Immature natural killer cell (primary cell): ENCODE measurements at regions not wholly inside any gene's neighbourhood (a gene's known extent, or its start where the extent isn't known, plus 50 kb on each side); places are given as distances from the start of the nearest gene placed in this dataset.
"Not testable (repeated sequence)": the region's sequence is repeated elsewhere in the genome, so short reads cannot be mapped to it uniquely, and the experiment has no call there.

Source experiments
- DNase-seq, 3 donors: peaks; one replicate each; pipeline ENCODE4 v3.0.0; 2022; ENCODE audit warnings: mixed read lengths in 1 of 3
- H3K27ac Mint-ChIP-seq, 6 donors: one replicate each; pipeline ENCODE4 v1.8.0; 2020; ENCODE audit warnings: mixed read lengths in 6 of 6, mild to moderate bottlenecking in 5 of 6, inconsistent platforms in 4 of 6, moderate library complexity in 3 of 6
- H3K27me3 Mint-ChIP-seq, 3 donors: one replicate each; pipeline ENCODE4 v1.8.0; 2020 to 2021; ENCODE audit warnings: low read depth in 3 of 3, mild to moderate bottlenecking in 3 of 3, mixed read lengths in 3 of 3, moderate library complexity in 3 of 3, inconsistent platforms in 1 of 3
- H3K36me3 Mint-ChIP-seq, 3 donors: one replicate each; pipeline ENCODE4 v1.8.0; 2020; ENCODE audit warnings: mixed read lengths in 3 of 3, inconsistent platforms in 2 of 3, mild to moderate bottlenecking in 2 of 3
- H3K4me1 Mint-ChIP-seq, 2 donors: one replicate each; pipeline ENCODE4 v1.8.0; 2020; ENCODE audit warnings: inconsistent platforms in 2 of 2, mild to moderate bottlenecking in 2 of 2, mixed read lengths in 2 of 2, moderate library complexity in 1 of 2
- H3K4me3 Mint-ChIP-seq, 5 donors: one replicate each; pipeline ENCODE4 v1.8.0; 2020; ENCODE audit warnings: mild to moderate bottlenecking in 5 of 5, mixed read lengths in 5 of 5, inconsistent platforms in 3 of 5, moderate library complexity in 3 of 5
- H3K9me3 Mint-ChIP-seq, 6 donors: one replicate each; pipeline ENCODE4 v1.8.0; 2020; ENCODE audit warnings: mild to moderate bottlenecking in 6 of 6, mixed read lengths in 6 of 6, inconsistent platforms in 4 of 6, moderate library complexity in 3 of 6

DNA sequence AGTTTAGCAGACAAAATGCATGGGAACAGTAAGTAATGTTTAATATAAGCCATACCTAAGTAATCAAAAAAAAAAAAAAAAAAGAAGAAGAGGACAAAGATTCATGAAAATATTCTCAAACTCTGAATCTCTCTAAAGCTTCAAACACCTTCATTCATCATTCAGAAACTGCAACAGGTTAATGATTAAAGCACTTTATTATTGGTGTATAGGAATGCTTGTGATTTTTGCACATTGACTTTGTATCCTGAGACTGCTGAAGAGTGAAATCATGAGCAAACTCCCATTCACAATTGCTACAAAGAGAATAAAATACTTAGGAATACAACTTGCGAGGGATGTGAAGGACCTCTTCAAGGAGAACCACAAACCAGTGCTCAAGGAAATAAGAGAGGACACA is 278.4 kb upstream of the DCN start:
- no peak for DNase-seq

DNA sequence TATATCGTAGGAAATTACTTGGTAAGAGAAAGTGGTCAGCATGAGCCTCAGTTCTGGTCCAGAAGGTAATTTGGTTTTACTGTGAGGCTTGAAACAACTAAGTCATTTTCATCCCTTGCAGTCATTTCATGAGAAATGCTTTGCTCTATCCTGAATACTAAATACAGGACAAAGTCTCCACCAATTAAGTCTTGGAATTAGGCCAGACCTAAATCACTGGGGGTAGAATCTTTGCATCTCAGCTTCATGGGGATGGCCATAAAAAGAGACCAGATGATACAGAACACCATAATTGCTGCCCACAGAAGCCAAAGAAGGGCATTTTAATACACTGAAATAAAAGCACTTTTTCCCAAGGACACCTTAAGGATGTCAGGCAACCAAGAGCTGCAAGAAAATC is 277.9 kb upstream of the DCN start:
- no peaks in the 10 kb centered on the region for H3K36me3 Mint-ChIP-seq
- no peak for DNase-seq

More for the DNA sequence above, 278.4 kb upstream of the DCN start:
- peaks cover 0 to 4% (median 0%) of the 10 kb centered on the region in 6 donors for H3K9me3 Mint-ChIP-seq
- no peaks in the 10 kb centered on the region for H3K36me3 Mint-ChIP-seq
- H3K27ac Mint-ChIP-seq: no peak overlapping the region
- H3K27me3 Mint-ChIP-seq: peaks cover 0 to 18% (median 3%) of the 10 kb centered on the region in 3 donors
- no peak overlapping the region for H3K4me3 Mint-ChIP-seq
- H3K4me1 Mint-ChIP-seq: no peaks in the 10 kb centered on the region

DNA sequence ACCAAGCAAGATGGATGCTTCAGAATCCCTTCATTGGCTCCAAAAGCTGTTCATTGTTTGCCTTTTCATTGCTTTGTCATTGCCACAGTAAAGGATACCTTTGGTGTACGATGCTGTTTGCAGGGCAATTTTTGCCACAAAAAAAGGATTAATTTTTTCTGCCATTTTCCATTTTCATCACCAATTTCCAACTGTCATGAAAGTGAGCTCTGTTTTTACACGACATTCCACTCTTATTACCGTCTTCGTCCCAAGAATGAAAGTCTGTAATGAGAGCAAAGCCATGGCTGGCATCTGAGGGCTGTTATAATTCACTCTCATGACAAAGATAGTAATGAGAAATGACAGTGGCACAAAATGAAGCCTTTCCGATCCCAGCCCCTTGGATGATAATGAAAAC is 272.7 kb upstream of the DCN start:
- Mint-ChIP-seq H3K9me3 (peaks cover 0 to 12% (median 2%) of the 10 kb centered on the region in 6 donors), H3K4me3 (no peak overlapping the region), H3K36me3 (no peaks in the 10 kb centered on the region)

More for the DNA sequence above, 277.9 kb upstream of the DCN start:
- H3K9me3 Mint-ChIP-seq: peaks cover 0 to 4% (median 0%) of the 10 kb centered on the region in 6 donors
- H3K27ac Mint-ChIP-seq: no peak overlapping the region
- no peak overlapping the region for H3K4me3 Mint-ChIP-seq
- peaks cover 0 to 18% (median 3%) of the 10 kb centered on the region in 3 donors for H3K27me3 Mint-ChIP-seq
- H3K4me1 Mint-ChIP-seq: no peaks in the 10 kb centered on the region

DNA sequence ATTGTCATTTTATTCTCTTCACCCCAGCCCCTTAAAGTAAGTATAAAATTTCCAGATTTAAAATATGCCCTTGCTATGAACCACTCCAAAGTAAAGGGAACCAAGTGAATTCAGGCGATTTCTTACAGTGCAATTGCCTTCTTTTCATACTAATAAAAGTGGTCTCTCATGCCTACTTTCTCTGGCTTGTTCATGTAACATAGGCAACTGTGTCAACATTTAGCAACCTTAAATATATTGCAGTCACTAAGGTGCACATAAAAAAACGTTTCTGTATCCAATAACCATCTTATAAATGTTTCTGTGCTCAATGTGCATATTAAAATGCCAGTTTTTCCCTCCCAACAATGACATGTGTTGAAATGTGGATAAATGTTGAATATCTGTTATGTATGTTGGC is 271.6 kb upstream of the DCN start:
- H3K4me1 Mint-ChIP-seq: no peaks in the 10 kb centered on the region
- H3K36me3 Mint-ChIP-seq: no peaks in the 10 kb centered on the region
- no peak overlapping the region for H3K27ac Mint-ChIP-seq
- H3K4me3 Mint-ChIP-seq: no peak overlapping the region
- no peak for DNase-seq
- peaks cover 1 to 21% (median 3%) of the 10 kb centered on the region in 3 donors for H3K27me3 Mint-ChIP-seq
- H3K9me3 Mint-ChIP-seq: peaks cover 0 to 12% (median 2%) of the 10 kb centered on the region in 6 donors

More for the DNA sequence above, 272.7 kb upstream of the DCN start:
- Mint-ChIP-seq H3K27me3 (peaks cover 1 to 21% (median 3%) of the 10 kb centered on the region in 3 donors), H3K27ac (no peak overlapping the region), H3K4me1 (no peaks in the 10 kb centered on the region)
- DNase-seq: no peak

DNA sequence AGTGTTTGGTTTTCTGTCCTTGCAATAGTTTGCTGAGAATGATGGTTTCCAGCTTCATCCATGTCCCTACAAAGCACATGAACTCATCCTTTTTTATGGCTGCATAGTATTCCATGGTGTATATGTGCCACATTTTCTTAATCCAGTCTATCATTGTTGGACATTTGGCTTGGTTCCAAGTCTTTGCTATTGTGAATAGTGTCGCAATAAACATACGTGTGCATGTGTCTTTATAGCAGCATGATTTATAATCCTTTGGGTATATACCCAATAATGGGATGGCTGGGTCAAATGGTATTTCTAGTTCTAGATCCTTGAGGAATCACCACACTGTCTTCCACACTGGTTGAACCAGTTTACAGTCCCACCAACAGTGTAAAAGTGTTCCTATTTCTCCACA is 269.8 kb upstream of the DCN start:
- H3K36me3 Mint-ChIP-seq, DNase-seq, H3K4me3 Mint-ChIP-seq, H3K27ac Mint-ChIP-seq, H3K4me1 Mint-ChIP-seq: not testable (repeated sequence)
- Mint-ChIP-seq H3K27me3 (peaks cover 0 to 13% (median 1%) of the 10 kb centered on the region in 3 donors), H3K9me3 (peaks cover 0 to 12% (median 2%) of the 10 kb centered on the region in 6 donors)

DNA sequence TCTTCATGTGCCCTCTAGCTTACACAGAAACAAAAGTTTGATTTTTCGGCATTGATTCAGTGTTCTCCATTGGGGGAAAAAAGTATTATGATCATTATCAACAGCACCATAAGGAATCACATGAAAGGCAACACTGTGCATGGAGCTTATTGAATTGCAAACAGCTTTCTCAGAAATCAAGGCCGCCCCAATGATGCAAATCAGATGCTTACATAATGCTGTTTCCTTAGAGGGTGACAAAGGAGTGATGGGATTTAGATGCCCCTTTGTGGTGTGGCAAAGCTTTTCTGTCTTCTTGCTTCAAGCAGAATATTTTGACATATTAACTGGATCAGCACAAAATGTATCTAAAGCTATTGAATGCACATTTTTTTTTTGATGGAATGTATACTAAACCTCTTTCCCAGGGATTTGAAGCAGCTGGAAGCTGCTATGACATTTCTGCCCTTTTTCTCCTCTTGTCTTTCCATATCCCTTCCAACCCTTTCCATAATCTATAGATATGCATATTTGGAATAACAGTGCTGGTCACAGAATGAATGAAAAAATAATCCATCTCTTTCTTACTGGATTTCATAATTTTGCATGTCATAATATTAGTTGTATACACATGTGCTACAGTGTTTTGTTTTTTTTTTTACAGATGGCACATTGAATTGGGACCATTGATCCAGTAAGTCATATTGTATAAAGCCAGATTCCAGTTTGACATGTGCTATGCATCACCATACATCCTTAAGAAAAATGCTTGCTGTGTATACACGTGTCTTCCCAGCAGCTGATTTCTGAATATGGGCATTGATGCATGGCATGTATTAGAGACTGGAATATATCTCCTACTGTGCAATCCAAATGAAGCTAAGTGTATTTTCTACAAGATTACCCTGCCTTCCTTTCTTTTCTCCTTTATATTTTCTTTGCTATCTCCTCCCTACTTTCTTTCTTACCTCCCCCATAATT is 259.7 kb upstream of the DCN start:
- Mint-ChIP-seq H3K36me3 (no peaks in the 10 kb centered on the region), H3K4me3 (no peak overlapping the region), H3K27me3 (peaks cover 2 to 4% (median 2%) of the 10 kb centered on the region in 3 donors), H3K9me3 (peaks cover 0 to 2% (median 0%) of the 10 kb centered on the region in 6 donors), H3K4me1 (no peaks in the 10 kb centered on the region), H3K27ac (no peak overlapping the region)
- DNase-seq: no peak

DNA sequence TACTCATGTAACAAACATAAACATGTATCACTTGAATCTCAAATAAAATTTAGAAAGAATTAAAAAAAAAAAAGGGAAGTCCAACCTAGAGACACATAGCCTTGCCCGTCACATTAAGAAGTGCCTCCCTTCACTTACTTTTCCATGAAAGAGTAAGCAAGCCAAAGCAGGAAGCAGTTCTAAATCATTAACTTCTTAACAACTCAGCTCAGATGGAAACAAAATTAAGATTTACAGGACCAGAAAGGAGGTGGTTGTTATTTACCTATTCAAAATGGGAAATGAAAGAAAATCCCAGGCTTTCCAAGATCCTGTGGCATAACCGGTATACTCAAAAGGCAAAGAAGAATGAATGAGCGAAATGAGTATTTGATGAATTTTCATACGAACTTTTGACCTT is 258.6 kb upstream of the DCN start:
- no peak overlapping the region for H3K27ac Mint-ChIP-seq
- H3K27me3 Mint-ChIP-seq: peaks cover 0 to 4% (median 2%) of the 10 kb centered on the region in 3 donors
- no peak overlapping the region for H3K4me3 Mint-ChIP-seq
- DNase-seq: no peak
- H3K9me3 Mint-ChIP-seq: no peaks in the 10 kb centered on the region
- H3K4me1 Mint-ChIP-seq: no peaks in the 10 kb centered on the region
- H3K36me3 Mint-ChIP-seq: no peaks in the 10 kb centered on the region

DNA sequence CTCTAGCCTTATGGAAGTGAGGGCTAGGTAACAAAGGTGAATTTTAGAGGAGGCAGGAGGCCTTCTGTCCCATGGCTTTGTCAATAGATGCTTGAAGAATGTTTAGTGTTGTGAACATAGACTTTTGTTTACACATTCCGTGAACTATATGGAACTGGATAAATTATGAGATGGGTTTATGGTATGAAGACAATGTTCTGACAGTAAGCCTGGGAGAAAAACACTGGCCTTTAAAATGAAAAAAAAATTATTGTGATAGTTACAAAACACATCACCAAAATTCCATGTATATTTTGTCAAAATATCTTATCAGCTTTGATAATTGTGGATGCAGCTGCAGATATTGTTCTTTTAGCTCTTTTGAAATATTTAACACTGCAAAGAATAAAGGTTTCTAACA is 251.5 kb upstream of the DCN start:
- H3K36me3 Mint-ChIP-seq: no peaks in the 10 kb centered on the region
- H3K27me3 Mint-ChIP-seq: peaks cover 0 to 4% (median 0%) of the 10 kb centered on the region in 3 donors
- H3K4me3 Mint-ChIP-seq: no peak overlapping the region
- no peaks in the 10 kb centered on the region for H3K9me3 Mint-ChIP-seq
- no peaks in the 10 kb centered on the region for H3K4me1 Mint-ChIP-seq
- DNase-seq: no peak
- H3K27ac Mint-ChIP-seq: no peak overlapping the region

DNA sequence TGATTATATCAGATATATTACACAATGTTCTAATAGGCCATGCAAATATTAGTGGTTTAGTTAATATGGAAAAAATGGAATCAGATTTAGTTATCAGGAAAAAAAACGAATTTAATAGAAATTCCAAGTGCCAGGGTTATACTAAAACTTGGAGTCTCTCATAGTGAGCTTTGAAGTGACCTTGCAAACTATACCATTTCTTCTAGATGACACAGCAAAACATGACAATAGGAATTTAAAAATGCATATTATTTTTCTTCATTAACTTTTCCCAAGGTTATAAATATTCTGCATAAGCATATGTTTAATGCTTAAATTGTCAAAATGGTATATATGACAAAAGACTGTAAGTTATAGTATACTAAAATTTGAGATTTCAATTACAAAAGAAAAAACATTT is 250.1 kb upstream of the DCN start:
- no peak overlapping the region for H3K27ac Mint-ChIP-seq
- H3K27me3 Mint-ChIP-seq: peaks cover 0 to 2% (median 0%) of the 10 kb centered on the region in 3 donors
- DNase-seq: no peak
- H3K4me1 Mint-ChIP-seq: no peaks in the 10 kb centered on the region
- no peaks in the 10 kb centered on the region for H3K36me3 Mint-ChIP-seq
- no peaks in the 10 kb centered on the region for H3K9me3 Mint-ChIP-seq
- H3K4me3 Mint-ChIP-seq: no peak overlapping the region

DNA sequence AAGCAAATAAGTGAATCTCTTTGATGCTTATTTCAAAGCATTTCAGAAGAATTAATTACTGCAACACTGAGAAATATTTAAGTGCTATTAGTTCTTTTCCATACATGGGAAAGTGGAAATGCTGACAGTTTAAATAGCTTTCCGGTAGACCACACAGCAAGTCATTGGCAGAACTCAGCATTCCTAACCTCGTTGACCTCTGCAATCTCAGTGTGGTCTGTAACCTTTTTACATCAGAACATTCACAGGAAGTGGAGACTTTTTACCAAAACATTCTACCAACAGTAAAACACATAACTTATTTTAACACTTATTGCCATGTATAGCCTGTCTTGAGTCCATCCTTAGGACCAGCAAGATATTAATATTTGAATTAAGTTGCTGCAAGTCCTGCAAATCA is 249.5 kb upstream of the DCN start:
- no peak for DNase-seq
- Mint-ChIP-seq H3K9me3 (no peaks in the 10 kb centered on the region), H3K4me3 (no peak overlapping the region), H3K36me3 (no peaks in the 10 kb centered on the region), H3K27me3 (peaks cover 0 to 2% (median 0%) of the 10 kb centered on the region in 3 donors), H3K4me1 (no peaks in the 10 kb centered on the region), H3K27ac (no peak overlapping the region)

DNA sequence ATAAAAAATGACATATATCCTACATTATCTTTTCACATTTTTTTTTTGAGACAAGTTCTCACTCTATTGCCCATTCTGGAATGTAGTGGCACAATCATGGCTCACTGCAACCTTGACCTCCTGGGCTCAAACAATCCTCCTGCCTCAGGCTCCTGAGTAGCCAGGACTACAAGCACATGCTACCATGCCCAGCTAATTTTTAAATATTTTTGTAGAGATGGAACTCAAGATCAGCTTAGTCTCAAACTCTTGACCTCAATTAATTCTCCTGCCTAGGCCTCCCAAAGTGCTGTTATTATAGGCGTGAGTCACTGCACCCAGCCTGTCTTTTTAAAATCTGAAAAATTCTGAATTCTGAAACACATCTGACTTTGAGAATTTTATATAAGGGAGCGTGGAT is 241.9 kb upstream of the DCN start:
- Mint-ChIP-seq H3K4me3 (no peak overlapping the region), H3K27ac (no peak overlapping the region)

DNA sequence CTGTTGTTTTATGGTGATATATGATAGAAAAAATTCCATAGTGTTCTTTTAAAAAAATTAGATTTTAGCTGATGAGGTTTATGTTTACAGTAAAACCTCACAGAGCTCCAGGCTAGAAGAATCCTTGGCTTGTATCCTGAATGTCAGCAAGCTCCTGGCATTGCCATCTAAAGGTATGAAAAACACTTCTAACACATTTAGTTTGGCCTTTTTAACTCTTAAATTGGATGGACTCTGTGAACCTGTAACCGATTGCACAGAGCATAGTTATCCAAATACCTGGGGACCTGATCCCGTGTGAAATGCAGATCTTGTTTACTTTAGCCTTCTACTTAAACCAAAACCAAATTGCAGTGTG is 241.1 kb upstream of the DCN start:
- peaks cover 0 to 8% (median 2%) of the 10 kb centered on the region in 3 donors for H3K27me3 Mint-ChIP-seq
- H3K27ac Mint-ChIP-seq: no peak overlapping the region
- no peaks in the 10 kb centered on the region for H3K36me3 Mint-ChIP-seq
- no peak overlapping the region for H3K4me3 Mint-ChIP-seq
- H3K9me3 Mint-ChIP-seq: no peaks in the 10 kb centered on the region
- no peak for DNase-seq
- H3K4me1 Mint-ChIP-seq: no peaks in the 10 kb centered on the region

More for the DNA sequence above, 241.9 kb upstream of the DCN start:
- DNase-seq: no peak
- H3K4me1 Mint-ChIP-seq: no peaks in the 10 kb centered on the region
- H3K36me3 Mint-ChIP-seq: no peaks in the 10 kb centered on the region
- H3K9me3 Mint-ChIP-seq: no peaks in the 10 kb centered on the region
- peaks cover 0 to 8% (median 2%) of the 10 kb centered on the region in 3 donors for H3K27me3 Mint-ChIP-seq

DNA sequence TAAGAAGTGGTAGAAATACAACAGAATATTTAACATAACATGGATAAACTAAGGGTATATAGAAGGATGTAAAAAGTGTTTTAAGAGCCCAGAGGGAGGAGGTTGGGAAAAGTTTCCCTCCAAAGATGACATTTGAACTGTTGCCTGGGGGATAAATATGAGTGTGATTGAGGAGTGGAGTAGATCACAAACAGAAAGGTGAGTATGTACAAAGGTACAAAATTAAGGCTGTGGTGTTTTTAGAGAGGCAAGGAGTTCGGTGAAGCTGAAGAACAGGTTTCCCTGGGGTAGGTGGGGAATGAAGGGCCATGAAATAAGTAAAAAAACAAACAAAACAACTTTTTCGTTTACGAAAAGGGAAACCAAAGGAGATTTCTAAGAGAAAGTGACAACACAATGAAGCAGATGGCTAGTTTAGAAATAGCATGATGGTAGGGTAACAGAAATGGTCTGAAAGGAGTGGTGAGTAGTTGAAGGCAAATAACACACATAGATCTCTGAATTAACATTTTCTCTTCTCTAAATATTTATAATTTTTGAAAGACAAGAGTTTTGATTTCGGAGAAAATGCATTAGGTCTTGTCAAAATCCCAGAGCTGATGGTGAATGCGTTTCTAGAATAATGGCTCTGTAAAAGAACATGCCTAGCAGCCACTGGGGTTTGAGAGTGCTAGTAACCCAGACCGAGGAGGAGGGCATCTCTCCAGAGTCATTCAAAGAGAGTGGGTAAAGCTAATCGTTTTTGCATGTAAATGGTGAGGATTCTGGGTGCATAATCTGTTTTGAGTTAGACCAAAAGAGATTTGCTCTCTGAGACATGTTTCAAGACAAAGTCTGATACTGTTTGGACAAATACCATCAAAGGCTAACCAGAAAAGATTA is 240.4 kb upstream of the DCN start:
- Mint-ChIP-seq H3K4me3 (no peak overlapping the region), H3K27ac (no peak overlapping the region), H3K4me1 (no peaks in the 10 kb centered on the region), H3K36me3 (no peaks in the 10 kb centered on the region), H3K27me3 (peaks cover 0 to 9% (median 2%) of the 10 kb centered on the region in 3 donors), H3K9me3 (no peaks in the 10 kb centered on the region)
- DNase-seq: no peak

DNA sequence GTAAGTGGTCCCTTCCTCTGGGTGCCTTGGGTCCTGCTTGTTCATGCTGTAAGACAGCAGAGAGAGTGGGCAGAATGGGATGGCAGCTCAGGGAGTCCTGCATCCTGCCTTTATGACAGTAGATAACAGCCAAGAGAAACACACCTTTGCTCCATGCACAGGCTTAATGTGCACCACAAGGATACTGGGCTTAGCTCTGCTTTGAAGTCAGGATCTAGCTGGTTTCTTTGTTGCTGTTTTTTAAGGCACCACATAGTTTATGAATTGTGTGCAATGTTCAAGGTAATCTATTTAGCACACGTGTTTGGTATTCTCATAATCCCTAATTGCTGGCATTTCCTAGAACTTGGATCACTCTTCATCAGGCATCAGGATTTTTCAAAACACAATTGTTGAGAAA is 239.5 kb upstream of the DCN start:
- H3K27me3 Mint-ChIP-seq: peaks cover 0 to 12% (median 2%) of the 10 kb centered on the region in 3 donors
- no peak overlapping the region for H3K4me3 Mint-ChIP-seq
- no peaks in the 10 kb centered on the region for H3K9me3 Mint-ChIP-seq
- H3K27ac Mint-ChIP-seq: no peak overlapping the region
- H3K36me3 Mint-ChIP-seq: no peaks in the 10 kb centered on the region
- no peaks in the 10 kb centered on the region for H3K4me1 Mint-ChIP-seq
- DNase-seq: no peak
